ENCODE measurements at regions not wholly inside any gene's neighbourhood (a gene's known extent, or its start where the extent isn't known, plus 50 kb on each side); places are given as distances from the start of the nearest gene placed in this dataset.

- Histone ChIP-seq H3K27ac (ENCODE audit: low read depth, low read length) (no peak overlapping the region), H3K9ac (ENCODE audit: low read length) (no peak overlapping the region), H3K4me3 (ENCODE audit: low read depth in 1 of 2, low read length in 2 of 2) (no peak overlapping the region), H3K27me3 (ENCODE audit: control insufficient read depth in 1 of 2, insufficient read depth in 2 of 2, low read length in 2 of 2) (no peaks in the 10 kb centered on the region), H3K4me1 (ENCODE audit: insufficient read depth, low read length) (peaks cover 6% of the 10 kb centered on the region), H3K9me3 (ENCODE audit: low read length) (no peaks in the 10 kb centered on the region), H3K36me3 (ENCODE audit: insufficient read depth, low read length) (no peaks in the 10 kb centered on the region)
Measured at GRCh38 chr2:43060390-43061016, 165.9 kb downstream of the ZFP36L2 start.

- H3K9ac ChIP-seq (ENCODE audit: low read length), result no peak overlapping the region
Measured at GRCh38 chr2:43059183-43059897, 167.1 kb downstream of the ZFP36L2 start.

GRCh38 chr2:43058726-43059110 is 167.7 kb downstream of the ZFP36L2 start:
- no peaks in the 10 kb centered on the region for H3K9me3 ChIP-seq (ENCODE audit: low read length)
- H3K27me3 ChIP-seq (ENCODE audit: control insufficient read depth in 1 of 2, insufficient read depth in 2 of 2, low read length in 2 of 2), result no peaks in the 10 kb centered on the region
- no peak overlapping the region for H3K4me3 ChIP-seq (ENCODE audit: low read depth in 1 of 2, low read length in 2 of 2)
- no peak overlapping the region for H3K27ac ChIP-seq (ENCODE audit: low read depth, low read length)
- H3K4me1 ChIP-seq (ENCODE audit: insufficient read depth, low read length), result peaks cover 6% of the 10 kb centered on the region
- no peak overlapping the region for H3K9ac ChIP-seq (ENCODE audit: low read length)
- H3K36me3 ChIP-seq (ENCODE audit: insufficient read depth, low read length), result no peaks in the 10 kb centered on the region

More at GRCh38 chr2:43059183-43059897, 167.1 kb downstream of the ZFP36L2 start:
- Histone ChIP-seq H3K9me3 (ENCODE audit: low read length) (no peaks in the 10 kb centered on the region), H3K4me3 (ENCODE audit: low read depth in 1 of 2, low read length in 2 of 2) (no peak overlapping the region), H3K36me3 (ENCODE audit: insufficient read depth, low read length) (no peaks in the 10 kb centered on the region), H3K27me3 (ENCODE audit: control insufficient read depth in 1 of 2, insufficient read depth in 2 of 2, low read length in 2 of 2) (no peaks in the 10 kb centered on the region), H3K27ac (ENCODE audit: low read depth, low read length) (peak overlapping the region; percentile 38), H3K4me1 (ENCODE audit: insufficient read depth, low read length) (peaks cover 6% of the 10 kb centered on the region)

- no peak overlapping the region for H3K9ac ChIP-seq (ENCODE audit: low read length)
- H3K9me3 ChIP-seq (ENCODE audit: low read length), result no peaks in the 10 kb centered on the region
- no peak overlapping the region for H3K4me3 ChIP-seq (ENCODE audit: low read depth in 1 of 2, low read length in 2 of 2)
- H3K36me3 ChIP-seq (ENCODE audit: insufficient read depth, low read length), result no peaks in the 10 kb centered on the region
- no peak overlapping the region for H3K27ac ChIP-seq (ENCODE audit: low read depth, low read length)
- no peaks in the 10 kb centered on the region for H3K27me3 ChIP-seq (ENCODE audit: control insufficient read depth in 1 of 2, insufficient read depth in 2 of 2, low read length in 2 of 2)
- peaks cover 6% of the 10 kb centered on the region for H3K4me1 ChIP-seq (ENCODE audit: insufficient read depth, low read length)
Measured at GRCh38 chr2:43057742-43058725, 168.4 kb downstream of the ZFP36L2 start.

GRCh38 chr2:43057026-43057741 is 169.2 kb downstream of the ZFP36L2 start:
- no peak overlapping the region for H3K9ac ChIP-seq (ENCODE audit: low read length)
- no peaks in the 10 kb centered on the region for H3K9me3 ChIP-seq (ENCODE audit: low read length)
- peaks cover 6% of the 10 kb centered on the region for H3K4me1 ChIP-seq (ENCODE audit: insufficient read depth, low read length)
- no peaks in the 10 kb centered on the region for H3K27me3 ChIP-seq (ENCODE audit: control insufficient read depth in 1 of 2, insufficient read depth in 2 of 2, low read length in 2 of 2)
- H3K36me3 ChIP-seq (ENCODE audit: insufficient read depth, low read length), result no peaks in the 10 kb centered on the region
- H3K4me3 ChIP-seq (ENCODE audit: low read depth in 1 of 2, low read length in 2 of 2), result no peak overlapping the region
- H3K27ac ChIP-seq (ENCODE audit: low read depth, low read length), result no peak overlapping the region

- Histone ChIP-seq H3K4me1 (ENCODE audit: insufficient read depth, low read length) (peaks cover 6% of the 10 kb centered on the region), H3K9ac (ENCODE audit: low read length) (no peak overlapping the region), H3K36me3 (ENCODE audit: insufficient read depth, low read length) (no peaks in the 10 kb centered on the region), H3K27ac (ENCODE audit: low read depth, low read length) (no peak overlapping the region), H3K9me3 (ENCODE audit: low read length) (no peaks in the 10 kb centered on the region), H3K27me3 (ENCODE audit: control insufficient read depth in 1 of 2, insufficient read depth in 2 of 2, low read length in 2 of 2) (no peaks in the 10 kb centered on the region), H3K4me3 (ENCODE audit: low read depth in 1 of 2, low read length in 2 of 2) (no peak overlapping the region)
Measured at GRCh38 chr2:43055985-43056384, 170.4 kb downstream of the ZFP36L2 start.

GRCh38 chr2:43055086-43055912 is 171.1 kb downstream of the ZFP36L2 start:
- H3K4me1 ChIP-seq (ENCODE audit: insufficient read depth, low read length), result peaks cover 6% of the 10 kb centered on the region
- no peaks in the 10 kb centered on the region for H3K36me3 ChIP-seq (ENCODE audit: insufficient read depth, low read length)
- no peak overlapping the region for H3K9ac ChIP-seq (ENCODE audit: low read length)
- H3K9me3 ChIP-seq (ENCODE audit: low read length), result no peaks in the 10 kb centered on the region
- no peak overlapping the region for H3K4me3 ChIP-seq (ENCODE audit: low read depth in 1 of 2, low read length in 2 of 2)
- H3K27ac ChIP-seq (ENCODE audit: low read depth, low read length), result no peak overlapping the region
- H3K27me3 ChIP-seq (ENCODE audit: control insufficient read depth in 1 of 2, insufficient read depth in 2 of 2, low read length in 2 of 2), result no peaks in the 10 kb centered on the region

GRCh38 chr2:43054367-43054766 is 172.0 kb downstream of the ZFP36L2 start:
- Histone ChIP-seq H3K27ac (ENCODE audit: low read depth, low read length) (no peak overlapping the region), H3K27me3 (ENCODE audit: control insufficient read depth in 1 of 2, insufficient read depth in 2 of 2, low read length in 2 of 2) (no peaks in the 10 kb centered on the region), H3K9ac (ENCODE audit: low read length) (no peak overlapping the region), H3K36me3 (ENCODE audit: insufficient read depth, low read length) (no peaks in the 10 kb centered on the region), H3K9me3 (ENCODE audit: low read length) (no peaks in the 10 kb centered on the region), H3K4me1 (ENCODE audit: insufficient read depth, low read length) (peaks cover 4% of the 10 kb centered on the region), H3K4me3 (ENCODE audit: low read depth in 1 of 2, low read length in 2 of 2) (no peak overlapping the region)

DNA sequence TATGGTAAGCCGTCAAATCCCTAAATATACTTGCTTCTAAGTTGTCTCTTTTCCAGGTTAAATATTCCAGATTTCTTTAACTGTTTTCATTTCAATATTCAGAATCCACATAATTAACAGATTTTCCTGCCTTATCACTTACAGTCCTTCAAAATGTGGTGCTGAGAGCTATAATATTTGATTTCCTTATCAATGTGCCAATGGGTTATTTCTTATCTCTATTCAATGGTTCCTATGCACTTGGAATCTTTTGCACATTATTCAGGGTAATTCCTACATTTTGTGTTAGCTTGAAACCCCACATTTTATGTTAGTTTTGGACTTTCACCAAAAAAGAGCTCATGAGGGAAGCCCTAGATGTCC is 173.5 kb downstream of the ZFP36L2 start:
- Histone ChIP-seq H3K9ac (ENCODE audit: low read length) (no peak overlapping the region), H3K27me3 (ENCODE audit: control insufficient read depth in 1 of 2, insufficient read depth in 2 of 2, low read length in 2 of 2) (no peaks in the 10 kb centered on the region), H3K4me1 (ENCODE audit: insufficient read depth, low read length) (no peaks in the 10 kb centered on the region), H3K9me3 (ENCODE audit: low read length) (no peaks in the 10 kb centered on the region), H3K27ac (ENCODE audit: low read depth, low read length) (no peak overlapping the region), H3K36me3 (ENCODE audit: insufficient read depth, low read length) (no peaks in the 10 kb centered on the region), H3K4me3 (ENCODE audit: low read depth in 1 of 2, low read length in 2 of 2) (no peak overlapping the region)

DNA sequence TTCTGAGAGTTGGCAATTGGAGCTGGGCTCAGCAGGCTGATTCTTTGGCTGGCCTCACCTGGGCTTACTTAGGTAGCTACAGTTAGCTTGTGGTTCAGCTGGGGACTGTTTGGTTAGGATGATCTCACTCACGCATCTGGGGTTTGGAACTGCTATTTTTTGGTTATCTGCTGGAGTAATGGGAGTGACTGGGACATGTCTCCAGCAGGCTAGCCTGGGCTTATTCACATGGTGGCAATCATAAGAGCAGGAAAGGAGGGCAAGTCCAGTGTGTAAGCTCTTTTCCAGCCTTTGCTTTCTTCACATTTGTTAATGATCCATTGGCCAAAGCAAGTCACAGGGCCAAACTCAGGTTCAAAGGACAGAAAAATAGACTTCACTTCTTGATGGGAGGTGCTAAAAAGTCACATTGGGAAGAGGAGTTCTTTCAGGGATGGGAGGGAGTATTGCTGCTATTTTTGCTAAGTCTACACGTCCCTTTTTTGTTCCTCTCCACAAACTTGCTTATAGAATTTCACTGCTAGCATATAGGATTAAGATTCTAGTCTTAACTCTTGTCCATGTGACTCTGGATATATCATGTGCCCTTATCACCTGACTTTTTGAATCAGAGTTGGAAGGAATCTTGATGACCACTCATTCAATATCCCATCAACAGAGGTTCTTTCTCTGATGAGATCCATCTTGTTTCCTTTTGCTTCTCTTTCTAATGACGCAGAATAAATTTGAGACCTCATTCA is 174.0 kb downstream of the ZFP36L2 start:
- Histone ChIP-seq H3K27me3 (ENCODE audit: control insufficient read depth in 1 of 2, insufficient read depth in 2 of 2, low read length in 2 of 2) (no peaks in the 10 kb centered on the region), H3K9me3 (ENCODE audit: low read length) (no peaks in the 10 kb centered on the region), H3K9ac (ENCODE audit: low read length) (no peak overlapping the region), H3K4me3 (ENCODE audit: low read depth in 1 of 2, low read length in 2 of 2) (no peak overlapping the region), H3K36me3 (ENCODE audit: insufficient read depth, low read length) (no peaks in the 10 kb centered on the region), H3K4me1 (ENCODE audit: insufficient read depth, low read length) (no peaks in the 10 kb centered on the region), H3K27ac (ENCODE audit: low read depth, low read length) (no peak overlapping the region)

Measured in muscle layer of colon (tissue), 2 donors.